ENCODE measurements at regions not wholly inside any gene's neighbourhood (a gene's known extent, or its start where the extent isn't known, plus 50 kb on each side); places are given as distances from the start of the nearest gene placed in this dataset.
"Not testable (repeated sequence)": the region's sequence is repeated elsewhere in the genome, so short reads cannot be mapped to it uniquely, and the experiment has no call there.

DNA sequence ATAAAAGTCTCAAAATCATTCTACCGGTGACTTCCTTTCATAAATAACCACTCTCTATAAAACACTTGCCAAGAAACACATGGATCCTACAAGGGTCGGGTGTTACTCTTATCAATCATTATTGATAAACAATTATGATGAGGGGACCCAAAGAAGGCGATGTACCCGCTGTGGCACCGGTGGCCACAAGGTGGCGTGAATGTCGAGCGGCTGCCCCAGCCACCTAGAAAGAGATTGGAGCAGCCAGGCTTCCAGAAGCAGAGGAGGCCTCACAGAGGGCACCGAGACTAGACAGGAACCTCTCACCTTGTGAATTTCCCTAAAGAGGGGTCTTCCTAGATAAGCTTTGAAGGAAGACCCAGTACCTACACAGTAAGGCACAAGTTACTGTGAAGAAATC lies 80.5 kb upstream of the GOLGA6L6 start:
- TF ChIP-seq POLR2A (IDR thresholded peaks at IDR 0.05; ENCODE audit: low read depth); EP300 (IDR thresholded peaks at IDR 0.05); POLR2AphosphoS5 (IDR thresholded peaks at IDR 0.05): not testable (repeated sequence)
